ENCODE measurements at regions not wholly inside any gene's neighbourhood (a gene's known extent, or its start where the extent isn't known, plus 50 kb on each side); places are given as distances from the start of the nearest gene placed in this dataset.
"Not testable (repeated sequence)": the region's sequence is repeated elsewhere in the genome, so short reads cannot be mapped to it uniquely, and the experiment has no call there.

DNA sequence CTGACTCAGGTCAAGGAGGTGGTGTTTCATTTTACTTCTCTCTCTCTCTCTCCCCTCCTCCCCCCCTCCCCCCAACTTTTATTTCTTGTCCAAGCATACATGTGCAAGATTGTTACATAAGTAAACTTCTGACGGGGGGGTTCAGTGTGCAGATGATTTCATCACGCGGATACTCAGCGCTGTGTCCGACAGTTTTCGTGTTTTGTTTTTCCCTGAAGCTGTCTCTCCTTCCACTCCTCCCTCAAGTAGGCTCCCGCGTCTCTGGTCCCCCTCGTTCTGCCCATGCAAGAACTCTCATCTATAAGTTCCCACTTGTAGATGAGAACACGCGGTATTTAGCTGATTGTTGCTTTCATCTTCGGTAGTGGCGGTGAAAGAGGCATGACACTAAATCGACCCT lies 111.0 kb upstream of the ANKRD30BL start:
- CTCF ChIA-PET = no interaction called here
- no peak for DNase-seq (ENCODE audit: low spot score)
- no peak overlapping the region for H3K27ac ChIP-seq
- TF ChIP-seq, protein P1, sequence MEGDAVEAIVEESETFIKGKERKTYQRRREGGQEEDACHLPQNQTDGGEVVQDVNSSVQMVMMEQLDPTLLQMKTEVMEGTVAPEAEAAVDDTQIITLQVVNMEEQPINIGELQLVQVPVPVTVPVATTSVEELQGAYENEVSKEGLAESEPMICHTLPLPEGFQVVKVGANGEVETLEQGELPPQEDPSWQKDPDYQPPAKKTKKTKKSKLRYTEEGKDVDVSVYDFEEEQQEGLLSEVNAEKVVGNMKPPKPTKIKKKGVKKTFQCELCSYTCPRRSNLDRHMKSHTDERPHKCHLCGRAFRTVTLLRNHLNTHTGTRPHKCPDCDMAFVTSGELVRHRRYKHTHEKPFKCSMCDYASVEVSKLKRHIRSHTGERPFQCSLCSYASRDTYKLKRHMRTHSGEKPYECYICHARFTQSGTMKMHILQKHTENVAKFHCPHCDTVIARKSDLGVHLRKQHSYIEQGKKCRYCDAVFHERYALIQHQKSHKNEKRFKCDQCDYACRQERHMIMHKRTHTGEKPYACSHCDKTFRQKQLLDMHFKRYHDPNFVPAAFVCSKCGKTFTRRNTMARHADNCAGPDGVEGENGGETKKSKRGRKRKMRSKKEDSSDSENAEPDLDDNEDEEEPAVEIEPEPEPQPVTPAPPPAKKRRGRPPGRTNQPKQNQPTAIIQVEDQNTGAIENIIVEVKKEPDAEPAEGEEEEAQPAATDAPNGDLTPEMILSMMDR (conservative IDR thresholded peaks at IDR 0.05; ENCODE audit: low read depth) = no peak
- POLR2A ChIA-PET (ENCODE audit: low non-redundant PET) = no interaction called here

DNA sequence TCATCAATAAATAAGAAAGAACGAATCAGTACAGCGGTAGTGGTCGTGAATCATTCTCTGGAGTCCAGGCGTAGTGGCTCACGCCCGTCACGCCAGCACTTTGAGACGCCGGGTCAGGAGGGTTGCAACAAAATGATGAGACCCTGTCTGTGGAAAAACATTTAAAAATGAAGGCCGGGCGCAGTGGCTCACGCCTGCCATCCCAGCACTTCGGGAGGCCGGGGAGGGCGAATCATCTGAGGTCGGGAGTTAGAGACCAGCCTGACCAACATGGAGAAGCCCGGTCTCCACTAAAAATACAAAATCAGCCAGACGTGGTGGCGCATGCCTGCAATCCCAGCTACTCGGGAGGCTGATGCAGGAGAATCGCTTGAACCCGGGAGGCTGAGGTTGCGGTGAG lies 111.8 kb upstream of the ANKRD30BL start:
- CTCF ChIA-PET; POLR2A ChIA-PET (ENCODE audit: low non-redundant PET); H3K27ac ChIP-seq: not testable (repeated sequence)

DNA sequence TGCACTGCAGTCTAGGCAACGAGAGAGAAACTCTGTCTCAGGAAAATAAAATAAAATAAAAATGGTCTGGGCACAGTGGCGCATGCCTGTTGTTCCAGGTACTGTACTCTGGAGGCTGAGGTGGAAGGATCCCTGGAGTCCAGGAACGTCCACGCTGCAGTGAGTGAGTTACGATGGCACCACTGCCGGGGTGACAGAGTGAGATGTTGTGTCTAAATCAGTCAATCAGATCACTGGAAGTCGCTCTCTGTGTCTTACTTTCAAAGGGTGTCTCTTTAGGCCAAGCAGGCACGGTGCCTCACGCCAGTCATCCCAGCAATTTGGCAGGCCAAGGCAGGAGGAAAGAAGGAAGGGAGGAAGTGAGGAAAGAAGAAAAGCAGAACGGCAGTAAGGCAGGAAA lies 112.2 kb upstream of the ANKRD30BL start:
- no peak for DNase-seq (ENCODE audit: low spot score)
- TF ChIP-seq, protein P1 (conservative IDR thresholded peaks at IDR 0.05; ENCODE audit: low read depth) = no peak
- CTCF ChIA-PET = no interaction called here
- no peak overlapping the region for H3K27ac ChIP-seq
- POLR2A ChIA-PET (ENCODE audit: low non-redundant PET) = no interaction called here

More for the DNA sequence above, 111.8 kb upstream of the ANKRD30BL start:
- DNase-seq (ENCODE audit: low spot score) = not testable (repeated sequence)

DNA sequence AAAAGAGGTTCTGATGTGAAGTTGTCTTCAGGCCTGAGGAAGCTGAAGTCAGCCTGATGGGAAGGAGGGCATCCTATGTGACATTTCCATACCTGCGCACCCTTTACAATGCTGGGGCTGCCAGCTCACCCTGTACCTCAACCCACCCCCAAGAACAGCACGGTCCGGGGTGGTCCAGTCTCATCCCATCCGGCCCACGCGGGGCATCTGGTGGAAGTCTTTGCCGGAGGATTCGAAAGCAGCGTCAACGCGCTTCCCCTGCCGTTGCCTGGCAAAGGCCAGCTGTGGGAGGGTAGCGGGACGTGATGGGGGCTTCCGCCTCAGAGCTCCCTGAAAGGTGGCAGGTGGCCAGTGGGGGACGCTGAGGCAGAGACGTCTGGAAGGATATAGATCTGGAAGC lies 113.6 kb upstream of the ANKRD30BL start:
- no peak overlapping the region for H3K27ac ChIP-seq
- TF ChIP-seq, protein P1 (conservative IDR thresholded peaks at IDR 0.05; ENCODE audit: low read depth) = no peak
- POLR2A ChIA-PET (ENCODE audit: low non-redundant PET) = no interaction called here
- CTCF ChIA-PET = no interaction called here
- DNase-seq (ENCODE audit: low spot score) = no peak

DNA sequence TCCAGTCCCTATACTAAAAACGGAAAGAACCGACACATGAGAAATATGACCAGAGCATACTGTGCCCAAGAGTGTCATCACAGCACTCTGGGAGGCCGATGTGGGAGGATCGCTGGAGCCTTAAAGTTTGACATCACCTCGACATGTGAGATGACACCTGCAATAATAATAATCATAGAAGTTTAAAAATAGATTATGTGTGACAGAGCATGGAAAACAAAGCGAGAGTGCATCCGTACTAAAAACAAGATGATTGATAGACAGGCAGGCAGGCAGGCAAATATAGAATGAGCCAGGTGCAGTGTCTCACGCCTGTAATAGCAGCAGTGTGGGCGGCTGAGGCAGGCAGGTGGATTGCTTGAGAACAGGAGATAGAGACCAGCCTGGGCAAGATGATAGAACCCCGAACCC lies 114.8 kb upstream of the ANKRD30BL start:
- ChIA-PET CTCF (no interaction called here), POLR2A (ENCODE audit: low non-redundant PET) (no interaction called here)
- no peak for DNase-seq (ENCODE audit: low spot score)
- TF ChIP-seq, protein P1 (conservative IDR thresholded peaks at IDR 0.05; ENCODE audit: low read depth) = no peak
- no peak overlapping the region for H3K27ac ChIP-seq

DNA sequence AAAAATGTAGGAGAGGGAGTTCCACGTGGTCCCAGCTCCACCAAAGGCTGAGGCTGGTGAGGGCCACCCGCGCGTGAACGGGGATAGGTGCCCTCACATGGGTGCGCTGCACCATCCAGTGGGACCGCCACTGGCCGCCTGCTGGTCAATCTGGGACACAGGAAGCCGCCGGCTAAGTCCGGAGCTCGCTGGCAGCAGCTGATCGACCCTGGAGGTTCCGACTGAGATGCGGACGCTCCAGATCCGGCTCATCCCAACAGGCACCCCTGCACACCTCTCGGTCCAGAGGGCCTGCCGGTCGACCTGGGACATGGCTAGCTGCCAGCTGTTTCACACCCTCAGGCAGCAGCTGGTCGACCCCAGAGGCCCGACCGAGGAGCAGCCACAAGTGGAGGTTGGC lies 116.5 kb upstream of the ANKRD30BL start:
- ChIA-PET POLR2A (ENCODE audit: low non-redundant PET) (no interaction called here), CTCF (interaction anchor here (0.7 kb wide), 1 partner anchor 499 kb away, joined by 4 read pairs; no protein-coding TSS in a partner anchor)
- no peak for DNase-seq (ENCODE audit: low spot score)
- no peak overlapping the region for H3K27ac ChIP-seq
- TF ChIP-seq, protein P1 (conservative IDR thresholded peaks at IDR 0.05; ENCODE audit: low read depth) = no peak

DNA sequence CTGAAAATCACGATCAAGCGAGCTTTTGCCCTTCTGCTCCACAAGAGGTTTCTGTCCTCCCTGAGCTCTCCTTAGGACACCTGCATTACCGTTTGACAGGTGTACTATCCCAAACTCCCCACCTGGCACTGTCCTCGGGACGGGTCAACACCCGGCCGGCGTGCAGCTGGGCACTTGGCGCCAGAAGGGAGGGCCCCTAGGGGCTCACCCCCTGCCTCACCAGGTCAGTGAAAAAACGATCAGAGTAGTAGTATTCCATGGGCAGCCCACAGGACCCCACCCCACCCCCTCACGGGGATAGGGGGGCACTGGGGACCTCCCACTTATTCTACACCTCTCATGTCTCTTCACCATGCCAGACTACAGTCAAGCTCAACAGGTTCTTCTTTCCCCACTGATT lies 117.6 kb upstream of the ANKRD30BL start:
- DNase-seq (ENCODE audit: low spot score) = no peak
- CTCF ChIA-PET = no interaction called here

More for the DNA sequence above, 117.6 kb upstream of the ANKRD30BL start:
- H3K27ac ChIP-seq = no peak overlapping the region
- POLR2A ChIA-PET (ENCODE audit: low non-redundant PET) = no interaction called here
- TF ChIP-seq, protein P1 (conservative IDR thresholded peaks at IDR 0.05; ENCODE audit: low read depth) = no peak
